SJSA1 (cell line): ENCODE measurements at regions not wholly inside any gene's neighbourhood (a gene's known extent, or its start where the extent isn't known, plus 50 kb on each side); places are given as distances from the start of the nearest gene placed in this dataset.

Experiments
- DNase-seq, 2 experiments: peaks; one replicate each; pipeline ENCODE4 v3.0.0-alpha.2; 2015 to 2020; ENCODE audit warnings: low spot score in 2 of 2, low read depth in 1 of 2
- H3K27ac ChIP-seq: fragments of 250-450 bp; sonication (Bioruptor Pico); 2 replicates; pipeline ENCODE4 v1.5.1; 2020; ENCODE audit warnings: mild to moderate bottlenecking, moderate library complexity
- H3K27me3 ChIP-seq: fragments of 250-450 bp; sonication (Bioruptor Pico); replicated peaks from 2 replicates; pipeline ENCODE4 v1.5.1; 2020; ENCODE audit warnings: mild to moderate bottlenecking, moderate library complexity
- H3K36me3 ChIP-seq: fragments of 250-450 bp; sonication (Bioruptor Pico); 2 replicates; pipeline ENCODE4 v1.5.1; 2020; ENCODE audit warnings: mild to moderate bottlenecking
- H3K4me1 ChIP-seq: fragments of 250-450 bp; sonication (Bioruptor Pico); replicated peaks from 2 replicates; pipeline ENCODE4 v1.6.1; 2021; ENCODE audit warnings: mild to moderate bottlenecking
- H3K4me3 ChIP-seq: fragments of 250-450 bp; sonication (Bioruptor Pico); 2 replicates; pipeline ENCODE4 v1.5.1; 2020; ENCODE audit warnings: mild to moderate bottlenecking
- H3K9me3 ChIP-seq: fragments of 250-450 bp; sonication (Bioruptor Pico); replicated peaks from 2 replicates; pipeline ENCODE4 v1.5.1; 2020; ENCODE audit warnings: mild to moderate bottlenecking

DNA sequence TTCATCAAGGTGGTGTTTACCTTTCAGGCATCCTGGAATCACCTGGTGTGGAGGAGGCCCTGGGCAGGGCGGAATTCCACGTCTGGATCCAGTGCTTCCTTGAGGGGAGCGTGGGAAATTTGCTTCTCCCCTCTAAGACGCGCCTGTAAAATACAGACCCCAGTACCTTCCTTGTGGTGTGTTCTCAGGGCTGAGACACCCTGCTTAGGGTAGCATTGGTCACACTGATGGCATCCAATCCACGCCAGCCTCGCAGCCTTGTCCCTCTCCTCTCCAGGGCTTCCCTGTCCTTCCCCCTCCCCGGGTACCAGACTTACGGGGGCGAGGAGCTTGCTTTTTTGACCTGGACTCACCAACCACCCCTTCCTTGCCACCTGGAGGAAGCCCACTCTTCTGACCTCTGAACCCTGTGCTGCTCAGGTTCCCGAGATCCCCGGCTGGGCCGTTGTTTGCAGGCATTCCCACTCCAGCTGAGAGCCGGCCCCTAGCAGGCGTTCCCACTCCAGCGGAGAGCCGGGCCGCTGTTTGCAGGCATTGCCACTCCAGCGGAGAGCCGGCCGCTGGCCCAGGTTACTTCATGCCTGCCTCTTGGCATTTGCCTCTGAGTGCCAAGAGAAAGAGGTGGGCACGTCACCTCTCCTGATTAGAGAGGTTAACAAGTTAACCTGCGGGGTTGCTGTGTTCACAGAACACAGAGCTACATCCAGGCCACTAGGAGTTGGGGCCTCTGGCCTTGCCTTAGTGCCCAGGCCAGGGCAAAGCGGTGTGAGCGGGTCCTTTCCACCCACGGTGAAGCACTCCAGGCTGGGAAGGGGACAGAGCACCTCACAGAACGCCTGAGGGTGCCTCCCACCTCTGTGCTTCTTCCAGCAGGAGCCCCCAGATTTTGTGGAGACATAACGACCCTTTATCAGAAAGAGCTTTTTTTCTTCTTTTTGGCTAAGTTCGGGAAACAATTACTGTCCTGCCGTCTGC is 254.0 kb upstream of the PPP2R2D start:
- H3K36me3 ChIP-seq, result no peaks in the 10 kb centered on the region

GRCh38 chr10:131647789-131648188 is 253.0 kb upstream of the PPP2R2D start:
- Histone ChIP-seq H3K4me3 (no peak overlapping the region), H3K9me3 (peaks cover 24% of the 10 kb centered on the region), H3K27ac (no peak overlapping the region)

More for the DNA sequence above, 254.0 kb upstream of the PPP2R2D start:
- Histone ChIP-seq H3K27me3 (no peaks in the 10 kb centered on the region), H3K4me3 (no peak overlapping the region), H3K4me1 (no peaks in the 10 kb centered on the region), H3K27ac (no peak overlapping the region), H3K9me3 (peaks cover 26% of the 10 kb centered on the region)
- no peak for DNase-seq

DNA sequence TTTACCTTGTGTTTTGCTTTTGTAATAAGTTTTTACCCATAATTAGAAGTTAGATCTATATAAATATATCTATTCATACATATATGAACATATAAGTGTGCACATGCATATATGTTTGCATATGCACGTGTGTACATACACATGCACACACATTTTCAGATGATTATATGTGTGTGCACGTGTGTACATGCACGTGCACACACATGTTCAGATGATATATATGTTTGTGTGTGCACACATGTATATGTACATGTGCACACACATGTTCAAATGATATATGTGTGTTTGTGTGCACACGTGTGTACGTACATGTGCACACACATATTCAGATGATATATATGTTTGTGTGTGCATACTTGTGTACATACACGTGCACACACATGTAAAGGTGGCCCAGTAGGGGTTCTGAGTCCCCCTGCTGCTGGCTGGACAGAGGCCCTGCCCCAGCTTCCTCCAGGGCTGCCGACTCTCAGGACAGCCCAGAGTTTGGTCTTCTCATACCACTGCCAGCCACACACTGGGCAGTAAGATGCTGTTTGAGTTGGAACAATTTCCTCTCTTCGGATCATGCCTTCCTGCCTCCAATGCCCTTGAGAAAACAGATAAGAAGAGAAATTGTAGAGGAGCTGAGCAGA is 252.3 kb upstream of the PPP2R2D start:
- Histone ChIP-seq H3K4me1 (no peaks in the 10 kb centered on the region), H3K4me3 (no peak overlapping the region), H3K9me3 (peaks cover 21% of the 10 kb centered on the region), H3K27ac (no peak overlapping the region), H3K36me3 (no peaks in the 10 kb centered on the region), H3K27me3 (no peaks in the 10 kb centered on the region)
- DNase-seq, result no peak

More at GRCh38 chr10:131647789-131648188, 253.0 kb upstream of the PPP2R2D start:
- no peak for DNase-seq
- Histone ChIP-seq H3K27me3 (no peaks in the 10 kb centered on the region), H3K36me3 (no peaks in the 10 kb centered on the region), H3K4me1 (no peaks in the 10 kb centered on the region)

DNA sequence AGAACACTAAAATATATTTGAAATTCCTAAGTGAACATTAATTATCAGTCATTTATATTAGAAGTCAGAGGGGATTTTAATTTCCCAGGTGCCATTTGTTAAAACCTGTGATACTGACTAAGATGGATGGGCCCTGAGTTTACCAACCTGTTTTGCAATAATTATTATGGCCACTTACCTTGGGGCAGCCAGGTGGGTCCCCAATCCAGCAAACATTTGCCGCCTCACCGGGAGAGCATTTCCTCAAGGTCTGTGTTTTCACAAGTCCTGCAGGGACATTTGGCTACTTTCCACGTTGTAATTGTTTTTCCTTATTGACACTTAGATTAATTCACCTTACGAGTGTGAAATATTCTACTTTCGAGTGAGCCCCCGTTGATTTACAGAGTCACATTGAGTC is 251.2 kb upstream of the PPP2R2D start:
- Histone ChIP-seq H3K27ac (no peak overlapping the region), H3K36me3 (no peaks in the 10 kb centered on the region), H3K9me3 (peaks cover 31% of the 10 kb centered on the region), H3K27me3 (no peaks in the 10 kb centered on the region), H3K4me3 (no peak overlapping the region), H3K4me1 (no peaks in the 10 kb centered on the region)
- DNase-seq, result no peak

DNA sequence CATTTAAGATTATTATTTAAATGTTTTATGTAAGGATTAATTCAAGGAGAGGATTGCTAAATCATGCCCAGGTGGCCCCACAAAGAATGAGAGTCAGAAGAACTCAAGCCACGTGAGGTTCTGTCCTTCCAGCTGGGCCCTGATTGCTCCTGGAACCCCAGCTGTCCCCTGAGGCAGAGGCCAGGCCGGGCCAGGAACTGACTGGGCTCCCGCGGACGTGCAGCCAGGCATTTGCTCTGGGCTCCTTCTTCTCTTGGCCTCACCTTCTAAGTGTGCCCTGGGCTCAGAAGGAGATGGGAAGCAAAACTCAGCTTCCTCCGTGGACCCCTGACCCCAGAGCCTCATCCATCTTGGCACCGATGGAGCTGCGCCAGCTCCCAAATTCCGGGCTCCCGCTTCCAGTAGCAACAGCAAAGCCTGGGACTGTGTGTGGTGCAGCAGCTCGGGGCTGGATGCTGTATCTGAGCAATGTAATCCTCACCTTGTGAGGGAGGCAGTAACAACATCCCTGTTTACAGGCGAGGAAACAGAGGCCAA is 250.6 kb upstream of the PPP2R2D start:
- no peaks in the 10 kb centered on the region for H3K4me1 ChIP-seq
- no peaks in the 10 kb centered on the region for H3K27me3 ChIP-seq
- no peak overlapping the region for H3K27ac ChIP-seq
- H3K9me3 ChIP-seq, result peaks cover 33% of the 10 kb centered on the region
- no peak overlapping the region for H3K4me3 ChIP-seq
- H3K36me3 ChIP-seq, result no peaks in the 10 kb centered on the region
- DNase-seq, result no peak

GRCh38 chr10:131650771-131651673 is 249.8 kb upstream of the PPP2R2D start:
- no peak overlapping the region for H3K4me3 ChIP-seq
- H3K4me1 ChIP-seq, result no peaks in the 10 kb centered on the region
- H3K36me3 ChIP-seq, result no peaks in the 10 kb centered on the region
- H3K27ac ChIP-seq, result no peak overlapping the region
- H3K9me3 ChIP-seq, result peaks cover 30% of the 10 kb centered on the region
- no peak for DNase-seq
- no peaks in the 10 kb centered on the region for H3K27me3 ChIP-seq

DNA sequence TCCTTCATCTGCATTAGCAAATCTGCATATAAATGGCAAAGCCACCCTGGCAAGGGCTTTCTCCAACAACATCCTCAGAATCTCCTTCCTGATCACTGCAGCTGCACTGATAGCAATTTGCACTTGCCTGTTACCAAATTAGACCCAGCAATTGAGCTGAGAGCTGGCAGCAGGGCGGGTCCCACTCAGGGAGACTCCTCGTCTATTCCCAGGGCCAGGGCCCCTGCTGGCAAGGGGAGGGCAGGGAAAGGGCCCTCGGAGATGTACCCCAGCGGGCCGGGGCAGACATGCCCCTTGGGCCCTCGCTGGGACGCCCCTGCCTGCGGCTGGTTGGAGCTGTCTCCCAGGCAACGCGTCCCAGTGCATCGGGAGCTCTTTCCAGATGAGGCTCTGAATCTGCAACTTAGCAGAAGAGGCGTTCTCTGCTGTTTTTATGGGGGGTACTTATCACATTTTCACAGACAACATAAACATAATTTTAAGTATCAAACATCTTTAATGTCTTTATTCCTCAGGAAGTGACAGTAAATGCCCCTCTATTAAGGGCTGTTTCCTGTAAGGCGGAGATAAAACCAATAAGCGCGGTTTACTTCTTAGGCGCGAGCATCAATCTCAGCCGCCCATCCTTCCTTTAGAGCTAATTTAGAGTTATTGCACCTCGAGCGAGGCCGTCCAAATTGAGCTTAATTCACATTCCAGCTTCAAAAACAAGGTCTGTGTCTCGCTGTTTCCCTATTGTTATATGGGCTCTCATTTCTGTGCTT is 249.0 kb upstream of the PPP2R2D start:
- Histone ChIP-seq H3K27ac (no peak overlapping the region), H3K4me1 (no peaks in the 10 kb centered on the region), H3K9me3 (peaks cover 26% of the 10 kb centered on the region), H3K27me3 (no peaks in the 10 kb centered on the region), H3K4me3 (no peak overlapping the region), H3K36me3 (no peaks in the 10 kb centered on the region)
- DNase-seq, result no peak

DNA sequence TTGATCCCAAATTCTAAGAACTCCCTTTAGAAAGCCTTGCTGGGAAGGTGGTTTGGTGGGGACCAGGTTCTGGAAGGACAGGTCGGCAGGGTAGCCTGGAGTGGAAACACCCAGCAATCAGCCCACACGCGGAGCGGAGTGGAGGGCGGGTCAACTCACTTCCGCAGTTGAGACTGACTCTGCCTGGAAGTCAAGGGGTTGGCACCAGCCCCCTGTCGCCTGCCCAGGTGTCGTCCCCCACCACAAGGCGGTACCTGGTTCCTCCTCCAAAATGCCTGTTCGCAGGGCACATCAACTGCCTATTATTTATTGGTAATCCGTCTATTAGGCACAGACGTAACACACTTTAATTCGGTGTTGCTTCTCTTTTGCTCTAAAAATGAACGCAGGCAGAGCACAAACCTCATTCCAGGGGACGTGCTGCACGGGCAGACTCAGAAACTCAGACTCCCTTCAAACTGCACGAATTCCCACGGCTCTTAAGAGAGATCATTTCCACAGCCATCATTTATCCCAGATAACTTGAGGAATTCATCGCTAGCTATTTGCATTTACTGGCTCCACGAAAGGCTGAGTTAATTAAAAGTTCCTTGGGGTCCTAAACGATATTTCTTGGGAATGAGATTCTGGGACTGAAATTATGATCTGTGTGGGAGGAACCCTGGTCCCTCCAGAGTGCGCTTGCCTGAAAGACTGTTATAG is 248.2 kb upstream of the PPP2R2D start:
- H3K27ac ChIP-seq, result no peak overlapping the region
- H3K9me3 ChIP-seq, result peaks cover 30% of the 10 kb centered on the region
- no peak for DNase-seq
- H3K4me1 ChIP-seq, result no peaks in the 10 kb centered on the region
- no peaks in the 10 kb centered on the region for H3K27me3 ChIP-seq
- H3K36me3 ChIP-seq, result no peaks in the 10 kb centered on the region
- H3K4me3 ChIP-seq, result no peak overlapping the region

- no peak overlapping the region for H3K4me3 ChIP-seq
- H3K36me3 ChIP-seq, result no peaks in the 10 kb centered on the region
- peaks cover 32% of the 10 kb centered on the region for H3K9me3 ChIP-seq
- H3K27me3 ChIP-seq, result no peaks in the 10 kb centered on the region
- H3K27ac ChIP-seq, result no peak overlapping the region
- no peak for DNase-seq
- H3K4me1 ChIP-seq, result no peaks in the 10 kb centered on the region
Measured at GRCh38 chr10:131653140-131653539, 247.7 kb upstream of the PPP2R2D start.

- H3K27ac ChIP-seq, result no peak overlapping the region
- peaks cover 25% of the 10 kb centered on the region for H3K9me3 ChIP-seq
- DNase-seq, result no peak
- no peaks in the 10 kb centered on the region for H3K36me3 ChIP-seq
- H3K4me1 ChIP-seq, result no peaks in the 10 kb centered on the region
- no peak overlapping the region for H3K4me3 ChIP-seq
- no peaks in the 10 kb centered on the region for H3K27me3 ChIP-seq
Measured at GRCh38 chr10:131653554-131654470, 247.0 kb upstream of the PPP2R2D start.

GRCh38 chr10:131654471-131655087 is 246.2 kb upstream of the PPP2R2D start:
- peaks cover 24% of the 10 kb centered on the region for H3K9me3 ChIP-seq
- no peaks in the 10 kb centered on the region for H3K27me3 ChIP-seq
- H3K27ac ChIP-seq, result no peak overlapping the region
- peak in 1 of 2 experiments; percentile 28 for DNase-seq
- H3K4me3 ChIP-seq, result no peak overlapping the region
- no peaks in the 10 kb centered on the region for H3K4me1 ChIP-seq
- H3K36me3 ChIP-seq, result no peaks in the 10 kb centered on the region
